ENCODE measurements at regions not wholly inside any gene's neighbourhood (a gene's known extent, or its start where the extent isn't known, plus 50 kb on each side); places are given as distances from the start of the nearest gene placed in this dataset.

DNA sequence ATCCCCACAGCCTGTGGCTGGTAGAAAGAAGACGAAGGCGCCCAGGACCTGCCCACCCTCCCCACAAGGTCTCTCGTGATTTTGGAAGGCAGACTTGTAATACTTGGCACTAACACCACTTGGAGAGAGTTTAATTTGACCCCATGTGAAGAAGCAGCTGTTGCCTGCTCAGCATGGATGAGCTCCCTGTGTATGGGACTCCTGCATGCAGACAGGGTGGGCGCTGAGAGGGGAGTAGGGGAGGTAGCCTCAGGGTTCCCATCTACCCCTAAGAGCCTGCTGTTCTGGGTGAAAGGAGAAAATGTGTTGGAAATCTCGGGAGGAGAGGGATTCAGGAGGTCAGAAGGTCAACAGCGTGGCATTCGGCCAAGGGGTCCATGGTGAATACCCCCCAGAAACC lies 625.9 kb downstream of the TBC1D22A start:
- TF ChIP-seq EZH2phosphoT487 (IDR thresholded peaks at IDR 0.05; ENCODE audit: insufficient read depth, low read depth): no peak
- TF ChIP-seq EZH2 (IDR thresholded peaks at IDR 0.05; ENCODE audit: insufficient read depth, poor library complexity, severe bottlenecking): no peak
